Kidney (tissue), 13 donors: ENCODE measurements at regions not wholly inside any gene's neighbourhood (a gene's known extent, or its start where the extent isn't known, plus 50 kb on each side); places are given as distances from the start of the nearest gene placed in this dataset.

Experiments
- DNase-seq, 5 donors: peaks; one replicate each; pipeline ENCODE4 v3.0.0-alpha.2; 2013 to 2020
- FAIRE-seq: peaks from 2 replicates; lab custom pipeline; 2012; peaks lifted over from hg19 to GRCh38; lab: Jason Lieb, UNC
- H3K27ac ChIP-seq, 2 donors: one replicate each; pipeline ENCODE4 v1.7.0; 2013; ENCODE audit warnings: low read depth in 2 of 2, low read length in 2 of 2, inconsistent platforms in 1 of 2
- H3K27me3 ChIP-seq: one replicate; pipeline ENCODE4 v1.7.1; 2013; ENCODE audit warnings: low read length, inconsistent platforms; ENCODE audit not compliant: control insufficient read depth, insufficient read depth
- H3K36me3 ChIP-seq, 3 donors: one replicate each; pipeline versions ENCODE4 v1.7.0 to v1.7.1; 2013; ENCODE audit warnings: low read length in 3 of 3, control low read depth in 1 of 3, inconsistent platforms in 1 of 3; ENCODE audit not compliant: insufficient read depth in 3 of 3, control insufficient read depth in 2 of 3
- H3K4me1 ChIP-seq, 3 donors: one replicate each; pipeline versions ENCODE4 v1.7.0 to v1.7.1; 2013; ENCODE audit warnings: low read length in 3 of 3, inconsistent platforms in 1 of 3, low read depth in 1 of 3; ENCODE audit not compliant: control insufficient read depth in 2 of 3, insufficient read depth in 2 of 3
- H3K4me3 ChIP-seq, 3 donors: one replicate each; pipeline versions ENCODE4 v1.7.0 to v1.8.1; 2013; ENCODE audit warnings: low read length in 3 of 3, control low read depth in 1 of 3, inconsistent platforms in 1 of 3
- H3K9ac ChIP-seq, 3 donors: one replicate each; pipeline versions ENCODE4 v1.7.0 to v1.7.1; 2013; ENCODE audit warnings: low read length in 3 of 3, control low read depth in 1 of 3, inconsistent platforms in 1 of 3
- H3K9me3 ChIP-seq, 3 donors: one replicate each; pipeline versions ENCODE4 v1.7.0 to v1.7.1; 2013; ENCODE audit warnings: low read length in 3 of 3, control low read depth in 1 of 3, inconsistent platforms in 1 of 3; ENCODE audit not compliant: control insufficient read depth in 2 of 3, insufficient read depth in 1 of 3
- CTCF ChIP-seq: IDR thresholded peaks from 3 replicates; pipeline ENCODE4 v1.5.1; 2012; ENCODE audit warnings: mild to moderate bottlenecking, moderate library complexity, borderline replicate concordance; ENCODE audit not compliant: insufficient read depth; ENCODE audit errors: extremely low read depth
- intact Hi-C: fragments of 100-400 bp; cut with DNase I; formaldehyde crosslinking; loops from one replicate; pipeline ENCODE4 v1.11.1; 2022
- donor health status: control.
- donor health status: control.
- donor health status: control.
- donor health status: control.
- donor health status: control.
- donor health status: DM: yes; HTN: yes; CAD: no.
- donor health status: Normal renal cell carcinoma (clear cell type).

DNA sequence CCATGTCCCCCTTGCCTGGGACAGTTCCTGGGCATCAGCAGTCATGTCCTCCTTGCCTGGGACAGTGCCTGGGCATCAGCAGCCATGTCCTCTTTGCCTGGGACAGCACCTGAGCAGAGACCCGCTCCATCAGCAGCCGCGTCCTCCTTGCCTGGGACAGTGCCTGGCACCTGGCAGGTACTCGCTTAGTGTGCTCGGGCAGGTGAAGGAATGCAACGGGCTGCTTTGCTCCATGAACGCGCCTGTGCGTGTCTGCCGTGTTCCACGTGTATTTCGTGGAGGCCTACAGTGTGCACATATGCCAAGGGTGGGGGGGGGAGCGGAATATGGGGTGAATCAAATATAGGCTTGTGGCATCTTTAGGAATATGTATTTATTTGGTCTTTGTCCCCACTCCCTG, 1490.7 kb downstream of the TBC1D22A start:
- no peaks in the 10 kb centered on the region for H3K4me1 ChIP-seq
- no peak overlapping the region for H3K4me3 ChIP-seq
- FAIRE-seq: no peak
- H3K36me3 ChIP-seq: no peaks in the 10 kb centered on the region
- intact Hi-C loops: no loop called here
- no peak for TF ChIP-seq CTCF
- H3K9me3 ChIP-seq: no peaks in the 10 kb centered on the region
- H3K27ac ChIP-seq: no peak overlapping the region
- no peak for DNase-seq
- H3K27me3 ChIP-seq: peaks cover 3% of the 10 kb centered on the region
- no peak overlapping the region for H3K9ac ChIP-seq

DNA sequence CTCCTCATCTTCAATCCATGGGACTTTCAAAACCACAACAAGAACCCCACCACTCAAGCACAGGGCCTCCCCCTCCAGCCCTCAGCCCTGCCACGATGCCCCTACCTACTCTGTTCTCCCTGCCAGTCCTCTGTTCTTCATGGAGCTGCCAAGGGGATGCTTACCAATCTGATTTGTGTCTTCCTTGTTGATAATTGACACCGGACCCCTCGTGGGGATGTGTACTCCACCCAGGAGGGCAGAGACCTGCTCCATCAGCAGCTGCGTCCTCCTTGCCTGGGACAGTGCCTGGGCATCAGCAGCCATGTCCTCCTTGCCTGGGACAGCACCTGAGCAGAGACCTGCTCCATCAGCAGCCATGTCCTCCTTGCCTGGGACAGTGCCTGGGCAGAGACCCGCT, 1489.2 kb downstream of the TBC1D22A start:
- Histone ChIP-seq H3K27ac (no peak overlapping the region), H3K27me3 (peaks cover 3% of the 10 kb centered on the region), H3K9ac (no peak overlapping the region), H3K36me3 (no peaks in the 10 kb centered on the region), H3K4me3 (no peak overlapping the region), H3K4me1 (no peaks in the 10 kb centered on the region), H3K9me3 (no peaks in the 10 kb centered on the region)
- DNase-seq (no peak), FAIRE-seq (no peak)
- intact Hi-C loops: no loop called here
- no peak for TF ChIP-seq CTCF

GRCh38 chr22:48250937-48251530, 1488.6 kb downstream of the TBC1D22A start:
- no peak for DNase-seq
- Histone ChIP-seq H3K9ac (no peak overlapping the region), H3K27ac (no peak overlapping the region), H3K9me3 (no peaks in the 10 kb centered on the region), H3K27me3 (peaks cover 5% of the 10 kb centered on the region), H3K4me3 (no peak overlapping the region), H3K4me1 (no peaks in the 10 kb centered on the region), H3K36me3 (no peaks in the 10 kb centered on the region)
- intact Hi-C loops: no loop called here
- no peak for FAIRE-seq
- TF ChIP-seq CTCF: no peak
